Stomach (tissue), 4 donors: ENCODE measurements at regions not wholly inside any gene's neighbourhood (a gene's known extent, or its start where the extent isn't known, plus 50 kb on each side); places are given as distances from the start of the nearest gene placed in this dataset.

Source experiments
- EP300 ChIP-seq: sonication (generic); formaldehyde crosslinking; IDR thresholded peaks from one replicate; pipeline ENCODE4 v1.6.1; 2017; ENCODE audit warnings: antibody characterized with exemption
- POLR2A ChIP-seq, 4 donors: fragments of 450-650 bp; IDR thresholded peaks; one replicate each; pipeline ENCODE4 v1.6.1; 2016; ENCODE audit warnings: antibody characterized with exemption in 4 of 4, control low read depth in 2 of 4, mild to moderate bottlenecking in 1 of 4, moderate library complexity in 1 of 4
- POLR2AphosphoS5 ChIP-seq, 3 donors: sonication (generic); formaldehyde crosslinking; IDR thresholded peaks; one replicate each; pipeline ENCODE4 v1.6.1; 2016; ENCODE audit warnings: antibody characterized with exemption in 3 of 3
- TF ChIP-seq, protein P1 (sequence below), 7 experiments: fragments of 450-650 bp in 4 of 7; fragments of 200-600 bp in 3 of 7; sonication (generic) in 3 of 7; IDR thresholded peaks; one replicate each; pipeline ENCODE4 v1.5.1; 2016 to 2019; ENCODE audit warnings: antibody characterized with exemption in 7 of 7, control low read depth in 2 of 7, mild to moderate bottlenecking in 1 of 7

DNA sequence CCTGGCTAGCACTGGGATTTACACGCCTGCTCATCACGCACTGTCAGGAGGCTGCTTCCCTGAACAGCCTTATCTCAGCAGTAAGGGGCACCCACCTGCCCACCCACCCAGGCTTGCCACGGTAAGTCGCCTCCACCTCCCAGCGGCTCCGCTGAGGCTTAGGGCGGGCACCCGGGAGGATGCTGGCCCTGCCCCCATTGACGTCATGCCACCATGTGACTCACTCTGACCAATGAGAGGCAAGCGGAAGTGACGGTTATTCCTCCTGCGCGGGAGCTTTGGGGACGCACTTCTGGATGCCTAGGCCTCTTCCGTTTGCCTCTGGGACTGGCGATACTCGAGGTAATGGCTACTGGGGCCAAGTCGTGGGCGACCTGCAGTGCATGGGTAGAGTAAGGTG, 256.8 kb downstream of the QKI start:
- TF ChIP-seq POLR2A (IDR thresholded peaks at IDR 0.05) (no peak), POLR2AphosphoS5 (IDR thresholded peaks at IDR 0.05) (no peak), EP300 (no peak)
- TF ChIP-seq, protein P1, sequence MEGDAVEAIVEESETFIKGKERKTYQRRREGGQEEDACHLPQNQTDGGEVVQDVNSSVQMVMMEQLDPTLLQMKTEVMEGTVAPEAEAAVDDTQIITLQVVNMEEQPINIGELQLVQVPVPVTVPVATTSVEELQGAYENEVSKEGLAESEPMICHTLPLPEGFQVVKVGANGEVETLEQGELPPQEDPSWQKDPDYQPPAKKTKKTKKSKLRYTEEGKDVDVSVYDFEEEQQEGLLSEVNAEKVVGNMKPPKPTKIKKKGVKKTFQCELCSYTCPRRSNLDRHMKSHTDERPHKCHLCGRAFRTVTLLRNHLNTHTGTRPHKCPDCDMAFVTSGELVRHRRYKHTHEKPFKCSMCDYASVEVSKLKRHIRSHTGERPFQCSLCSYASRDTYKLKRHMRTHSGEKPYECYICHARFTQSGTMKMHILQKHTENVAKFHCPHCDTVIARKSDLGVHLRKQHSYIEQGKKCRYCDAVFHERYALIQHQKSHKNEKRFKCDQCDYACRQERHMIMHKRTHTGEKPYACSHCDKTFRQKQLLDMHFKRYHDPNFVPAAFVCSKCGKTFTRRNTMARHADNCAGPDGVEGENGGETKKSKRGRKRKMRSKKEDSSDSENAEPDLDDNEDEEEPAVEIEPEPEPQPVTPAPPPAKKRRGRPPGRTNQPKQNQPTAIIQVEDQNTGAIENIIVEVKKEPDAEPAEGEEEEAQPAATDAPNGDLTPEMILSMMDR (IDR thresholded peaks at IDR 0.05), result no peak
